Fibroblast of mammary gland (primary cell): ENCODE measurements at regions not wholly inside any gene's neighbourhood (a gene's known extent, or its start where the extent isn't known, plus 50 kb on each side); places are given as distances from the start of the nearest gene placed in this dataset.

Experiments
- DNase-seq: peaks from one replicate; pipeline ENCODE4 v3.0.0-alpha.2; 2010; ENCODE audit warnings: low read depth
- H3K4me3 ChIP-seq: 2 replicates; pipeline ENCODE4 v1.5.1; 2011; ENCODE audit warnings: low read depth, mild to moderate bottlenecking, low read length, moderate library complexity; ENCODE audit not compliant: control insufficient read depth
- CTCF ChIP-seq: conservative IDR thresholded peaks from 2 replicates; pipeline ENCODE4 v1.5.1; 2011; ENCODE audit warnings: low read depth, low read length, inconsistent platforms; ENCODE audit not compliant: control insufficient read depth, insufficient read depth

- no peak for TF ChIP-seq CTCF
- no peak overlapping the region for H3K4me3 ChIP-seq
- DNase-seq, result no peak
These were observed 108.8 kb downstream of the DDIT4L start for GRCh38 chr4:100081491-100081890.

GRCh38 chr4:100079264-100079663, 111.0 kb downstream of the DDIT4L start:
- DNase-seq, result no peak
- no peak overlapping the region for H3K4me3 ChIP-seq
- no peak for TF ChIP-seq CTCF

- peak; percentile 17 for DNase-seq
- TF ChIP-seq CTCF, result no peak
These were observed 113.5 kb downstream of the DDIT4L start for GRCh38 chr4:100076753-100077152.

GRCh38 chr4:100075486-100076270, 114.6 kb downstream of the DDIT4L start:
- no peak for TF ChIP-seq CTCF
- DNase-seq, result no peak
- H3K4me3 ChIP-seq, result no peak overlapping the region

More at GRCh38 chr4:100076753-100077152, 113.5 kb downstream of the DDIT4L start:
- no peak overlapping the region for H3K4me3 ChIP-seq

- H3K4me3 ChIP-seq, result no peak overlapping the region
- DNase-seq, result no peak
- no peak for TF ChIP-seq CTCF
These were observed 115.2 kb downstream of the DDIT4L start for GRCh38 chr4:100075056-100075455.

- TF ChIP-seq CTCF, result no peak
- no peak overlapping the region for H3K4me3 ChIP-seq
- DNase-seq, result no peak
These were observed 118.8 kb downstream of the DDIT4L start for GRCh38 chr4:100071506-100071905.
